ENCODE measurements at regions not wholly inside any gene's neighbourhood (a gene's known extent, or its start where the extent isn't known, plus 50 kb on each side); places are given as distances from the start of the nearest gene placed in this dataset.

- no peak for DNase-seq
- Histone ChIP-seq H3K4me3 (ENCODE audit: low read depth in 2 of 2, low read length in 1 of 2) (no peak overlapping the region), H3K27ac (ENCODE audit: low read depth in 2 of 2, low read length in 1 of 2) (no peak overlapping the region), H3K9me2 (no peaks in the 10 kb centered on the region), H3K36me3 (replicated peaks in 1 of 2; ENCODE audit: control insufficient read depth in 1 of 2, insufficient read depth in 2 of 2, low read length in 1 of 2) (no peaks in the 10 kb centered on the region), H3K79me2 (ENCODE audit: insufficient read depth) (no peaks in the 10 kb centered on the region), H3K9ac (no peak overlapping the region), H4K20me1 (ENCODE audit: insufficient read depth) (no peaks in the 10 kb centered on the region), H2AFZ (ENCODE audit: low read depth) (no peak overlapping the region), H3K4me2 (no peak overlapping the region), H3K4me1 (ENCODE audit: control insufficient read depth in 1 of 2, insufficient read depth in 2 of 2, low read depth in 1 of 2, low read length in 1 of 2) (no peaks in the 10 kb centered on the region), H3K27me3 (ENCODE audit: insufficient read depth) (peaks cover 29% of the 10 kb centered on the region), H3K9me3 (no peaks in the 10 kb centered on the region), H3F3A (replicated peaks; ENCODE audit: insufficient read depth) (no peaks in the 10 kb centered on the region)
- CTCF ChIA-PET: interaction anchor here (1.2 to 1.5 kb wide), 2 partner anchors 9 to 192 kb away, joined by 3 read pairs; no protein-coding TSS in a partner anchor
- no peak for TF ChIP-seq FOSL2 (IDR thresholded peaks at IDR 0.05; ENCODE audit: borderline replicate concordance, low read depth)
- TF ChIP-seq TCF12 (IDR thresholded peaks at IDR 0.05): no peak
- TF ChIP-seq POLR2AphosphoS5 (IDR thresholded peaks at IDR 0.05; ENCODE audit: low read depth, low read length): no peak
- TF ChIP-seq NFIC (IDR thresholded peaks at IDR 0.05; ENCODE audit: borderline replicate concordance): no peak
- TF ChIP-seq MEF2A (IDR thresholded peaks at IDR 0.05; ENCODE audit: borderline replicate concordance, low read depth): no peak
- no peak for TF ChIP-seq MXI1 (IDR thresholded peaks at IDR 0.05; ENCODE audit: low read depth, low read length)
- no peak for TF ChIP-seq CHD2 (IDR thresholded peaks at IDR 0.05; ENCODE audit: low read length, partially characterized antibody)
- no peak for TF ChIP-seq TEAD4 (IDR thresholded peaks at IDR 0.05; ENCODE audit: borderline replicate concordance, insufficient read depth)
- TF ChIP-seq ZBTB33 (IDR thresholded peaks at IDR 0.05; ENCODE audit: borderline replicate concordance, low read depth): no peak
- TF ChIP-seq SIN3A (IDR thresholded peaks at IDR 0.05; ENCODE audit: borderline replicate concordance, low read depth, low read length): no peak
- TF ChIP-seq SMC3 (IDR thresholded peaks at IDR 0.05; ENCODE audit: low read depth, low read length): no peak
- no peak for TF ChIP-seq CTCF (IDR thresholded peaks at IDR 0.05)
- TF ChIP-seq IRF3 (IDR thresholded peaks at IDR 0.05; ENCODE audit: low read depth, low read length): no peak
- no peak for TF ChIP-seq RFX5 (IDR thresholded peaks at IDR 0.05; ENCODE audit: low read length)
- no peak for TF ChIP-seq TAF1 (IDR thresholded peaks at IDR 0.05; ENCODE audit: borderline replicate concordance, low read depth, low read length)
- TF ChIP-seq FOXJ3 (CRISPR knock-in tag; IDR thresholded peaks at IDR 0.05): no peak
- TF ChIP-seq PBX3 (IDR thresholded peaks at IDR 0.05): no peak
- TF ChIP-seq RAD21 (IDR thresholded peaks at IDR 0.05; ENCODE audit: low read length): no peak
- TF ChIP-seq REST (IDR thresholded peaks at IDR 0.05; ENCODE audit: low read depth, low read length): no peak
- TF ChIP-seq NRF1 (IDR thresholded peaks at IDR 0.05; ENCODE audit: low read depth, low read length): no peak
- POLR2A ChIA-PET: no interaction called here
- 37% methylated on average over 3 of the region's 8 CpGs for WGBS (ENCODE audit: low lambda C conversion rate)
These were observed 189.0 kb upstream of the CCND2 start for GRCh38 chr12:4084573-4084972.
